Lung (tissue), 11 donors: ENCODE measurements at regions not wholly inside any gene's neighbourhood (a gene's known extent, or its start where the extent isn't known, plus 50 kb on each side); places are given as distances from the start of the nearest gene placed in this dataset.

Experiments used
- ATAC-seq: fragments of 200-7000 bp; cut with Tn5 transposase; one replicate; pipeline ENCODE4 v1.9.1; 2020; ENCODE audit warnings: moderate number of reproducible peaks; ENCODE audit not compliant: insufficient read depth, low FRiP score
- DNase-seq, 3 donors: peaks; one replicate each; pipeline ENCODE4 v3.0.0-alpha.2; 2013 to 2017
- H3K27ac ChIP-seq, 2 donors: one replicate each; pipeline ENCODE4 v1.5.1; 2013; ENCODE audit warnings: mild to moderate bottlenecking in 2 of 2, moderate library complexity in 2 of 2, control low read depth in 1 of 2, inconsistent platforms in 1 of 2, low read depth in 1 of 2, low read length in 1 of 2
- H3K27me3 ChIP-seq, 3 donors: one replicate each; pipeline ENCODE4 v1.5.1; 2013; ENCODE audit warnings: low read length in 2 of 3; ENCODE audit not compliant: control insufficient read depth in 3 of 3, insufficient read depth in 3 of 3
- H3K36me3 ChIP-seq, 4 donors: one replicate each; pipeline ENCODE4 v1.5.1; 2013; ENCODE audit warnings: low read length in 4 of 4, mild to moderate bottlenecking in 1 of 4, moderate library complexity in 1 of 4; ENCODE audit not compliant: control insufficient read depth in 4 of 4, insufficient read depth in 4 of 4
- H3K4me1 ChIP-seq, 5 donors: one replicate each; pipeline ENCODE4 v1.5.1; 2013; ENCODE audit warnings: low read length in 5 of 5, mild to moderate bottlenecking in 2 of 5, moderate library complexity in 1 of 5; ENCODE audit not compliant: control insufficient read depth in 5 of 5, insufficient read depth in 5 of 5
- H3K4me3 ChIP-seq: one replicate; pipeline ENCODE4 v1.5.1; 2013; ENCODE audit warnings: mild to moderate bottlenecking, control low read depth, moderate library complexity
- H3K9ac ChIP-seq, 2 donors: one replicate each; pipeline ENCODE4 v1.5.1; 2013; ENCODE audit warnings: low read length in 2 of 2, control low read depth in 1 of 2; ENCODE audit not compliant: insufficient read depth in 1 of 2
- H3K9me3 ChIP-seq, 4 donors: one replicate each; pipeline ENCODE4 v1.5.1; 2013; ENCODE audit warnings: low read length in 3 of 4, mild to moderate bottlenecking in 1 of 4, moderate library complexity in 1 of 4; ENCODE audit not compliant: control insufficient read depth in 4 of 4, insufficient read depth in 3 of 4
- WGBS, 2 donors: extraction: QIAGEN DNeasy Blood & Tissue Kit; methylation state at CpG; one replicate each; pipeline ENCODE4 v1.1.7; 2013; 5-methylcytosine and 5-hydroxymethylcytosine counted together
- TF ChIP-seq, protein P1 (sequence below): IDR thresholded peaks from 2 replicates; pipeline ENCODE4 v1.5.1; 2012; ENCODE audit warnings: mild to moderate bottlenecking; ENCODE audit errors: control extremely low read depth, extremely low read depth
- donor health status: control.
- donor health status: control.
- donor health status: Bipolar disorder and iron deficiency.
- donor health status: healthy.
- donor health status: DM: yes; HTN: yes; CAD: no.

DNA sequence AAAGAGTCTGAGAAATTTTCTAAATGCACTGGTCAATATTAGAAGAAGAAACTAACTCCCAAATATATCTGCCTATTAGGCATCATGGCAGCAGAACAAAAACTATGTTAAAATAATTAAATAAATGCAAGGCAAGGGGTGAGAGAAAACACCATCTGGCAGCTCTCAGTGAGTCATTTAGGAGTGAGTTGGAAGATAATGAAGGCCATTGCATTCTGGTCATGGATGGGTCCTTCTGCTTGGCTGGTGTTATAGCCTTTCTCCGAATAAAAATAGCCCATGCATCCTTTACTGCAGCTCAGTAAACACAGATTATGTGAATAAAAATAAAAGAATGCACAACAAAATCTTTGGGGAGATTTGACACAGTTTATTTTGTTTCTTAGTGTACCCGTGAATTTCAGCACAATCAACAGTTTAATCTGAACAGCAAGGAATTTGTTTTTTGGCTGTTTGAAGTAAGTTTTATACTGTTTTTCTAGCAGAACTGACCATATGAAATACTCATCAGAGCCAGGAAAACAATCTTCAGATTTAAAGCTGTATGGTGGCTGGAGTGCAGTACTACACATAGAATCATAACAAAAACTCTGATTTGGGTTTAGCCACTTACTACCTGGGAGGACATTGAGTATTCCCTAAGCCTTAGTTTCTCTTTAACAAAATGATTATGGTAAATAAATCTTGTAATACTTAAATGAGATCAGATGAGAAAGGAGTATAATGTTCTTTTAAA, 225.1 kb upstream of the ITGA4 start:
- no peaks in the 10 kb centered on the region for H3K36me3 ChIP-seq

DNA sequence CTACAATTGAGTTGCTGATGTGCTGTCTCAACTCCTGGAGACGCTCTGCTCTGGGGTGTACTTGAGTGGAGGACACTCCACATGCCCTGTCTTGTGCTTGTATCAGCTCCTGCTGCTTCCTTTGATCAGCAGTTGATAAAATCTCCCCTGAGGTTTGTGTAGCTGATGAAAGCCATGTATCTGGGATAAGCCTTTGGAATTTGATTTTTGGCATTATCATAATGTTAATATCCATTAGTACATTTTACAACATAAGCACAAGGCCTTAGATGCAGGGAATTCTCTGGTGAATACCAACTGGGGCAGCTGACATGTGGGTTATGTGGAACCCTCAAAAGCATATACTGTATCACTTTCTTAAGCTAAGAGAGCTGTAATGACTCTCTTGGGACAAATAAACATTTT, 222.7 kb upstream of the ITGA4 start:
- Histone ChIP-seq H3K9me3 (no peaks in the 10 kb centered on the region), H3K36me3 (no peaks in the 10 kb centered on the region), H3K4me3 (no peak overlapping the region), H3K9ac (no peak overlapping the region), H3K27me3 (peaks cover 0 to 4% (median 0%) of the 10 kb centered on the region in 3 donors), H3K27ac (no peak overlapping the region), H3K4me1 (no peaks in the 10 kb centered on the region)
- TF ChIP-seq, protein P1, sequence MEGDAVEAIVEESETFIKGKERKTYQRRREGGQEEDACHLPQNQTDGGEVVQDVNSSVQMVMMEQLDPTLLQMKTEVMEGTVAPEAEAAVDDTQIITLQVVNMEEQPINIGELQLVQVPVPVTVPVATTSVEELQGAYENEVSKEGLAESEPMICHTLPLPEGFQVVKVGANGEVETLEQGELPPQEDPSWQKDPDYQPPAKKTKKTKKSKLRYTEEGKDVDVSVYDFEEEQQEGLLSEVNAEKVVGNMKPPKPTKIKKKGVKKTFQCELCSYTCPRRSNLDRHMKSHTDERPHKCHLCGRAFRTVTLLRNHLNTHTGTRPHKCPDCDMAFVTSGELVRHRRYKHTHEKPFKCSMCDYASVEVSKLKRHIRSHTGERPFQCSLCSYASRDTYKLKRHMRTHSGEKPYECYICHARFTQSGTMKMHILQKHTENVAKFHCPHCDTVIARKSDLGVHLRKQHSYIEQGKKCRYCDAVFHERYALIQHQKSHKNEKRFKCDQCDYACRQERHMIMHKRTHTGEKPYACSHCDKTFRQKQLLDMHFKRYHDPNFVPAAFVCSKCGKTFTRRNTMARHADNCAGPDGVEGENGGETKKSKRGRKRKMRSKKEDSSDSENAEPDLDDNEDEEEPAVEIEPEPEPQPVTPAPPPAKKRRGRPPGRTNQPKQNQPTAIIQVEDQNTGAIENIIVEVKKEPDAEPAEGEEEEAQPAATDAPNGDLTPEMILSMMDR: no peak
- WGBS, 2 donors: 67 to 93% methylated on average over 1 of the region's 1 CpG
- no peak for ATAC-seq
- no peak for DNase-seq

More for the DNA sequence above, 225.1 kb upstream of the ITGA4 start:
- no peak for DNase-seq
- WGBS, 2 donors: 81 to 88% methylated on average over 2 of the region's 2 CpGs
- TF ChIP-seq, protein P1: no peak
- Histone ChIP-seq H3K27ac (no peak overlapping the region), H3K9me3 (no peaks in the 10 kb centered on the region), H3K4me3 (no peak overlapping the region), H3K4me1 (no peaks in the 10 kb centered on the region), H3K9ac (no peak overlapping the region), H3K27me3 (peaks cover 0 to 1% (median 0%) of the 10 kb centered on the region in 3 donors)
- no peak for ATAC-seq

DNA sequence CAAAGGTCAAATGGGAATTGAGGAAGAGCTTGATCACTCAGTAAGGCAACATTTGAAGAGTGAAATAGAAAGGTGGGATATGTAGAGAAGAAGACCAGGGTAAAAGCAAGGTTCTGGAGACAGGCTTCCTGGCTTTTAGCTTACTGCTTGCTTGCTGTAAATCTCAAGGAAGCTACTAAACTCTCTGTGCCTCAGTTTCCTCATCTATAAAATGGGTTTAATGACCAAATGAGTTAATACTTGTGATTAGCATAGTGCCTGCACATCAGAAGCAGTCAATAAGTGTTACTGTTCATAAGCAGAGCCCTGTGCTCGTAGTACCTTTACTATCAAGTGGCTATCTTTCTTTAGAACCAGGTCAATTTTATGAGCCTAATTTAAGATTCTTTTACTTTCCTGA, 222.2 kb upstream of the ITGA4 start:
- H3K4me1 ChIP-seq: no peaks in the 10 kb centered on the region
- ATAC-seq (no peak), DNase-seq (no peak)
- peaks cover 0 to 5% (median 0%) of the 10 kb centered on the region in 3 donors for H3K27me3 ChIP-seq
- H3K4me3 ChIP-seq: no peak overlapping the region
- no peaks in the 10 kb centered on the region for H3K9me3 ChIP-seq
- TF ChIP-seq, protein P1: no peak
- H3K27ac ChIP-seq: no peak overlapping the region
- 92 to 96% methylated on average over 1 of the region's 1 CpG for WGBS, 2 donors
- H3K36me3 ChIP-seq: no peaks in the 10 kb centered on the region
- H3K9ac ChIP-seq: no peak overlapping the region
